WERI-Rb-1 (cell line): ENCODE measurements at regions not wholly inside any gene's neighbourhood (a gene's known extent, or its start where the extent isn't known, plus 50 kb on each side); places are given as distances from the start of the nearest gene placed in this dataset.

Experiments used
- DNase-seq: peaks from one replicate; pipeline ENCODE4 v3.0.0-alpha.2; 2020
- H3K27ac ChIP-seq: fragments of 250-450 bp; sonication (Bioruptor Pico); 2 replicates; pipeline ENCODE4 v1.5.1; 2020; ENCODE audit warnings: mild to moderate bottlenecking, moderate library complexity
- H3K27me3 ChIP-seq: fragments of 250-450 bp; sonication (Bioruptor Pico); 2 replicates; pipeline ENCODE4 v1.5.1; 2021; ENCODE audit warnings: mild to moderate bottlenecking, low read depth, moderate library complexity; ENCODE audit not compliant: insufficient read depth, severe bottlenecking
- H3K36me3 ChIP-seq: fragments of 250-450 bp; sonication (Bioruptor Pico); 2 replicates; pipeline ENCODE4 v1.5.1; 2020; ENCODE audit warnings: mild to moderate bottlenecking, moderate library complexity
- H3K4me3 ChIP-seq: 2 replicates; pipeline ENCODE4 v1.5.1; 2011; ENCODE audit warnings: low read depth, mild to moderate bottlenecking, control low read depth, low read length
- H3K9me3 ChIP-seq: fragments of 250-450 bp; sonication (Bioruptor Pico); 2 replicates; pipeline ENCODE4 v1.5.1; 2021; ENCODE audit warnings: mild to moderate bottlenecking, moderate library complexity; ENCODE audit not compliant: severe bottlenecking
- TF ChIP-seq, protein P1 (sequence below): IDR thresholded peaks from 2 replicates; pipeline ENCODE4 v1.5.1; 2011; ENCODE audit warnings: low read depth, mild to moderate bottlenecking, control low read depth, inconsistent platforms, low read length

DNA sequence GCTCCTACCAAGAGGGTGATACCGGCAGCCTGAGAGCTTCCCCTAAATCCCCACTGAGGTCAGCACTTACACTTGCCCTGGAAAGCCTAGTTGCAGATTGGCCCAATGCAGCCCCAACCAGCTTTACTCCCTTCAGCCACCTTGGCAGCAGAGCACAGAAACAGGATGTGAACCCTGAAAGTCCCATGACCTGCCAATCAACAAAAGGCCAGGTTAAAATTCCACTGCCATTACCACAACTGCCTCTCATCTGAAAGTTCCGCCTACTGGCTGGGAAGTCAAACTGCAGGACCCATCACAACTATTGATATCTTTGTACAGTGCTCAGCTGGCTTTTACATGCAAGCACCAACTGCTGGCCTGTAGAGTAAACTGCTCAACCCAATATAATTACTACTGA is 156.2 kb downstream of the ZMAT3 start:
- Histone ChIP-seq H3K27me3 (no peaks in the 10 kb centered on the region), H3K4me3 (no peak overlapping the region), H3K9me3 (no peaks in the 10 kb centered on the region), H3K36me3 (no peaks in the 10 kb centered on the region), H3K27ac (no peak overlapping the region)
- TF ChIP-seq, protein P1, sequence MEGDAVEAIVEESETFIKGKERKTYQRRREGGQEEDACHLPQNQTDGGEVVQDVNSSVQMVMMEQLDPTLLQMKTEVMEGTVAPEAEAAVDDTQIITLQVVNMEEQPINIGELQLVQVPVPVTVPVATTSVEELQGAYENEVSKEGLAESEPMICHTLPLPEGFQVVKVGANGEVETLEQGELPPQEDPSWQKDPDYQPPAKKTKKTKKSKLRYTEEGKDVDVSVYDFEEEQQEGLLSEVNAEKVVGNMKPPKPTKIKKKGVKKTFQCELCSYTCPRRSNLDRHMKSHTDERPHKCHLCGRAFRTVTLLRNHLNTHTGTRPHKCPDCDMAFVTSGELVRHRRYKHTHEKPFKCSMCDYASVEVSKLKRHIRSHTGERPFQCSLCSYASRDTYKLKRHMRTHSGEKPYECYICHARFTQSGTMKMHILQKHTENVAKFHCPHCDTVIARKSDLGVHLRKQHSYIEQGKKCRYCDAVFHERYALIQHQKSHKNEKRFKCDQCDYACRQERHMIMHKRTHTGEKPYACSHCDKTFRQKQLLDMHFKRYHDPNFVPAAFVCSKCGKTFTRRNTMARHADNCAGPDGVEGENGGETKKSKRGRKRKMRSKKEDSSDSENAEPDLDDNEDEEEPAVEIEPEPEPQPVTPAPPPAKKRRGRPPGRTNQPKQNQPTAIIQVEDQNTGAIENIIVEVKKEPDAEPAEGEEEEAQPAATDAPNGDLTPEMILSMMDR, result no peak
- DNase-seq, result no peak

DNA sequence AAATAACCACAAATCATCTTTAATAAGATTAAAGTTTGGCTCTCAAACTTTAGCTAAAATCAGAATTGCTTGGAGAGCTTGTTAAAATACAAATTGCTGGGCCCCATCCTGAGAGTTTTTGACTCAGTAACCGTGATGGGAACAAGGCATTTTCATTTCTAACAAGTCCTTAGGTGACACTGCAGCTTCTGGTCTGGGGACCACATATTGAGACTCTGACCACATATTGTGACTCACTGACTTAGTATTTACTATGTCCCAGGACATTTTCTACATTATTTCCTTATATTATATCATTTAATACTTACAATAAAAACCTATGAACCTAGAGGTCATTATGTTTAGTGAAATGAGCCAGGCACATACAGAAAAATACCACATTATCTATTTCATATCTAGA is 164.5 kb downstream of the ZMAT3 start:
- Histone ChIP-seq H3K9me3 (no peaks in the 10 kb centered on the region), H3K27me3 (no peaks in the 10 kb centered on the region), H3K36me3 (no peaks in the 10 kb centered on the region), H3K4me3 (no peak overlapping the region), H3K27ac (no peak overlapping the region)
- TF ChIP-seq, protein P1, result no peak
- no peak for DNase-seq

DNA sequence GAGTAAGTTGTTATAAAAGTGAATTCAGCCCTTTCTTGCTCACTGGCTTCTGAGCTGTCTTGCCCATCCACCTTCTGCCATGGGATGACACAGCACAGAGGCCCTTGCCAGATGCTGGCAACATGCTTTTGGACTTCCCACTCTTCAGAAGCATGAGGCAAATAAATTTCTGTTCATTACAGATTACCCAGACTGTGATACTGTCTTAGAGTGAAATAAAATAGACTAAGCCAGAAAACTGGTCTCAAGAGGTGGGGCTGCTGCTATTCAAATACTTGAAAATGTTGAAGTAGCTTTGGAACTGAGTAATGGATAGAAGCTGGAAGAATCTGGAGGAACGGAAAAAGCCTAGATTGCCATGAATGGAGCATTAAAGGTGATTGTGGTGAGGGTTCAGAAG is 170.4 kb downstream of the ZMAT3 start:
- Histone ChIP-seq H3K36me3 (no peaks in the 10 kb centered on the region), H3K4me3 (no peak overlapping the region), H3K9me3 (no peaks in the 10 kb centered on the region), H3K27ac (no peak overlapping the region), H3K27me3 (no peaks in the 10 kb centered on the region)
- TF ChIP-seq, protein P1, result no peak
- no peak for DNase-seq

DNA sequence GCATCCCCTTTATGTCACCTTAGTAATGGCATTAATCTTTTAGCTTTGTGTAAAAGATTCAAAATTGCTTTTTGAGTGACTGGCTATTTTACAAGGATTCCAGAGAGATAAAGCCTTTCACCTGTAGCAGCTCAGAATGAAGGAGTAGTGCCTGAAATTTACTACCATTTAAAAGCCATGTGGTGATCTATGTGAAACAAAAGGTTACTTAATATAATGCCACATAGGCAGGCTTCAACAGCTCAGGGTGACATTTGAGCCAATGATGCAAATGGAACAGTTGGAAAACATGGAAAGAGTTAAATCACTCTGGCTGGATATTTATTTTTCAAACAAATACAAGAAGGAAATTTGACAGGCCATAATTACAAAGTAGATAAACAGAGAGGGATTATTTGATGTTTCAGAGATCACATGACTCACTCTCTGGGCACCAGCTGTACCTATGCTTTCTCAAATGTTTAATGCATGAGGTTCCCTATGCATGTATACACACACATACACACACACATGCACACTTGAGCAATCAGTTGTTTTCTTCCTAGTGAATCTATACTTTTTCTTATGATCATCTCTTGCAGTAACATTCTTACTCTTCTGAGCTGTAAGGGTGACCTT is 171.5 kb downstream of the ZMAT3 start:
- no peak for DNase-seq
- H3K27me3 ChIP-seq, result no peaks in the 10 kb centered on the region
- H3K9me3 ChIP-seq, result no peaks in the 10 kb centered on the region
- TF ChIP-seq, protein P1, result no peak
- H3K36me3 ChIP-seq, result no peaks in the 10 kb centered on the region
- H3K27ac ChIP-seq, result no peak overlapping the region
- H3K4me3 ChIP-seq, result no peak overlapping the region

DNA sequence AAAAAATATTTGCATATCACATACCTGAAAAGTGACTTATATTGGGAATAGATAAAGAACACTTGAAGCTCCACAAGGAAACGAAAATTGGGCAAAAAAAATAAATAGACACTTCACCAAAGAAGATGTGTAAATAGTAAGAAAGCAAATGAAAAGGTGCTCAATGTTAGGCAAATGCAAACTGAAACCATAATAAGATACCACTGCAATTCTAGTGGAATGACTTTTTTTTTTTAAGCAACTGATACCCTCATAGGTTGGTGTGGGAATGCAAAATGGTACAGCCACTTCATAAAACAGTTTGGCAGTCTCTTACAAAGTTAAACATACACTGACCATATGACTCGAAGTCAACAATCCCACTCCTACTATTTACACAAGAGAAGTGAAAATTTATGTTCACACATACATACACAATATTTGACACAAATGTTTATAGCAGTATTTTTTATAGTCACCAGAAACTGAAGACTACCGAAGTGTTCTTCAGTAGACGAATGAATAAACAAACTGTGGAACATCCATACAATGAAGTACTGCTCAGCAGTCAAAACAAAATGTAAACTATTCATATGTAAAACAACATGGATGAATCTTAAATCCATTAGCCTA is 176.3 kb downstream of the ZMAT3 start:
- Histone ChIP-seq H3K9me3 (no peaks in the 10 kb centered on the region), H3K27me3 (no peaks in the 10 kb centered on the region), H3K4me3 (no peak overlapping the region), H3K36me3 (no peaks in the 10 kb centered on the region), H3K27ac (no peak overlapping the region)
- no peak for DNase-seq
- TF ChIP-seq, protein P1, result no peak
